A673 (cell line): ENCODE measurements at regions not wholly inside any gene's neighbourhood (a gene's known extent, or its start where the extent isn't known, plus 50 kb on each side); places are given as distances from the start of the nearest gene placed in this dataset.

ENCODE experiments used
- BruUV-seq: library from RNA; stranded (reverse); fragments of 400-500 nt; replicated peaks from 2 replicates; lab custom pipeline; 2021; lab: Mats Ljungman, UMichigan
- CTCF ChIA-PET: fragments of 300-600 bp; sonication (Branson Sonifier 250); formaldehyde crosslinking; loops from one replicate; lab custom pipeline; 2022; ENCODE audit warnings: antibody characterized with exemption; lab: Charles Lee
- POLR2A ChIA-PET: fragments of 300-600 bp; sonication (Branson Sonifier 250); formaldehyde crosslinking; loops from one replicate; lab custom pipeline; 2022; ENCODE audit warnings: antibody characterized with exemption; ENCODE audit not compliant: low non-redundant PET; lab: Charles Lee
- DNase-seq: peaks from one replicate; pipeline ENCODE4 v3.0.0-alpha.2; 2015; ENCODE audit warnings: low spot score
- H3K27ac ChIP-seq: fragments of 200-600 bp; sonication (generic); 2 replicates; pipeline ENCODE4 v1.5.1; 2016; ENCODE audit warnings: mixed run types, low read depth, mild to moderate bottlenecking, mixed read lengths, antibody characterized with exemption, low read length; ENCODE audit not compliant: poor library complexity, severe bottlenecking
- H3K27me3 ChIP-seq: fragments of 200-600 bp; sonication (generic); replicated peaks from 2 replicates; pipeline ENCODE4 v1.6.1; 2017; ENCODE audit warnings: mixed run types, low read depth, mild to moderate bottlenecking, mixed read lengths, antibody characterized with exemption, low read length; ENCODE audit not compliant: insufficient read depth, poor library complexity
- H3K36me3 ChIP-seq: fragments of 200-600 bp; sonication (generic); 2 replicates; pipeline ENCODE4 v1.6.1; 2016; ENCODE audit warnings: mixed run types, mild to moderate bottlenecking, mixed read lengths, antibody characterized with exemption, low read length; ENCODE audit not compliant: insufficient read depth, poor library complexity, severe bottlenecking
- H3K4me1 ChIP-seq: fragments of 200-600 bp; sonication (generic); 2 replicates; pipeline ENCODE4 v1.6.1; 2017; ENCODE audit warnings: mixed run types, mild to moderate bottlenecking, mixed read lengths, antibody characterized with exemption, low read length; ENCODE audit not compliant: insufficient read depth, poor library complexity, severe bottlenecking
- H3K4me3 ChIP-seq: fragments of 200-600 bp; sonication (generic); 2 replicates; pipeline ENCODE4 v1.5.1; 2016; ENCODE audit warnings: low read depth, mixed run types, mild to moderate bottlenecking, mixed read lengths, low read length; ENCODE audit not compliant: poor library complexity, severe bottlenecking
- H3K9me3 ChIP-seq: fragments of 200-600 bp; sonication (generic); 2 replicates; pipeline ENCODE4 v1.6.1; 2016; ENCODE audit warnings: mixed run types, low read depth, mild to moderate bottlenecking, mixed read lengths, antibody characterized with exemption, low read length; ENCODE audit not compliant: poor library complexity, severe bottlenecking
- EZH2 ChIP-seq: fragments of 200-600 bp; sonication (generic); IDR thresholded peaks from 2 replicates; pipeline ENCODE4 v1.6.1; 2017; ENCODE audit warnings: borderline replicate concordance, low read depth, mild to moderate bottlenecking, mixed read lengths, antibody characterized with exemption, low read length; ENCODE audit not compliant: poor library complexity, severe bottlenecking
- intact Hi-C: fragments of 100-400 bp; cut with micrococcal nuclease; formaldehyde crosslinking; loops from one replicate; pipeline ENCODE4 v1.10.0; 2022; ENCODE audit not compliant: unreplicated experiment
- TF ChIP-seq, protein P1 (sequence below): fragments of 300-800, 200-600 bp; sonication (generic); conservative IDR thresholded peaks from 2 replicates; pipeline ENCODE4 v1.5.1; 2017; ENCODE audit warnings: low read depth, mild to moderate bottlenecking, antibody characterized with exemption, low read length, moderate library complexity, mixed read lengths

DNA sequence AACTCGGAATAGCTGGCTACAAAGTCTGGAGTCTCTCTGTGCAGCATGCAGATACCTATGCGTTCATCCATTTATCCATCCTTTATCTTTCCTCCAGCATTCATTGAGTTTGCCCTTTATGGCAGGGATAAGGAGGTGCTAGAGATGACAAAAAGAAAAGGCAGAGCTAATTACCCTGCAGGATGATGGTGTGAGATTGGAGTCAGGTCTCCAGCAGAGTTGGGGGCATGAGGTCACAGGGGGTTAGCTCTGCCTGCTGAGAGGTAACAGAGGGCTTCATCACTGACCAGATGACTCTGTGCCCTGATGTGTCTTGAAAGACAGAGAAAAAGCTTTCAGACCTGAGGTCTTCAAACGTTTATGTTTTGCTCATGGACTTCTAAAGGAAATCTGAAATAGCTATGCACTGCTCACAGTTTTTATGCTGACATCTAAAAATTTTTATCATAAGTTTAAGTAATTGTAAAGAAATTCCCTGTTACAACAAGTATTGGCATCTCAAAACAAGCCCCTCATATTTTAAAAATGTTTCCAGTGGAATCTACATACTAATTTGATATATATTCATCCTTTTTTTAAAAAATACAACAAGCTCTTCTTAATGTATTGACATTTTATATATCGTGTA, 132.3 kb upstream of the ANKRD28 start:
- POLR2A ChIA-PET: interaction anchor here (0.5 to 0.7 kb wide), 2 partner anchors 117 to 420 kb away, joined by 3 read pairs; no protein-coding TSS in a partner anchor
- Histone ChIP-seq H3K36me3 (no peaks in the 10 kb centered on the region), H3K27me3 (no peaks in the 10 kb centered on the region), H3K4me3 (no peak overlapping the region), H3K4me1 (no peaks in the 10 kb centered on the region), H3K27ac (no peak overlapping the region), H3K9me3 (no peaks in the 10 kb centered on the region)
- CTCF ChIA-PET: no interaction called here
- BruUV-seq: no TSS peak
- DNase-seq: no peak
- intact Hi-C loops: no loop called here
- TF ChIP-seq, protein P1, sequence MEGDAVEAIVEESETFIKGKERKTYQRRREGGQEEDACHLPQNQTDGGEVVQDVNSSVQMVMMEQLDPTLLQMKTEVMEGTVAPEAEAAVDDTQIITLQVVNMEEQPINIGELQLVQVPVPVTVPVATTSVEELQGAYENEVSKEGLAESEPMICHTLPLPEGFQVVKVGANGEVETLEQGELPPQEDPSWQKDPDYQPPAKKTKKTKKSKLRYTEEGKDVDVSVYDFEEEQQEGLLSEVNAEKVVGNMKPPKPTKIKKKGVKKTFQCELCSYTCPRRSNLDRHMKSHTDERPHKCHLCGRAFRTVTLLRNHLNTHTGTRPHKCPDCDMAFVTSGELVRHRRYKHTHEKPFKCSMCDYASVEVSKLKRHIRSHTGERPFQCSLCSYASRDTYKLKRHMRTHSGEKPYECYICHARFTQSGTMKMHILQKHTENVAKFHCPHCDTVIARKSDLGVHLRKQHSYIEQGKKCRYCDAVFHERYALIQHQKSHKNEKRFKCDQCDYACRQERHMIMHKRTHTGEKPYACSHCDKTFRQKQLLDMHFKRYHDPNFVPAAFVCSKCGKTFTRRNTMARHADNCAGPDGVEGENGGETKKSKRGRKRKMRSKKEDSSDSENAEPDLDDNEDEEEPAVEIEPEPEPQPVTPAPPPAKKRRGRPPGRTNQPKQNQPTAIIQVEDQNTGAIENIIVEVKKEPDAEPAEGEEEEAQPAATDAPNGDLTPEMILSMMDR: no peak
- TF ChIP-seq EZH2: no peak

- POLR2A ChIA-PET: no interaction called here
- intact Hi-C loops: no loop called here
Observed at GRCh38 chr3:15932348-15933300, 134.8 kb upstream of the ANKRD28 start.

GRCh38 chr3:15933439-15934139, 135.8 kb upstream of the ANKRD28 start:
- no peaks in the 10 kb centered on the region for H3K36me3 ChIP-seq
- BruUV-seq: no TSS peak
- H3K27me3 ChIP-seq: no peaks in the 10 kb centered on the region
- no peak overlapping the region for H3K4me3 ChIP-seq
- POLR2A ChIA-PET: no interaction called here
- H3K9me3 ChIP-seq: no peaks in the 10 kb centered on the region
- CTCF ChIA-PET: no interaction called here
- H3K27ac ChIP-seq: no peak overlapping the region
- intact Hi-C loops: no loop called here
- H3K4me1 ChIP-seq: no peaks in the 10 kb centered on the region
- no peak for TF ChIP-seq EZH2
- TF ChIP-seq, protein P1: no peak
- DNase-seq: no peak

More at GRCh38 chr3:15932348-15933300, 134.8 kb upstream of the ANKRD28 start:
- CTCF ChIA-PET: no interaction called here
- Histone ChIP-seq H3K4me3 (no peak overlapping the region), H3K4me1 (no peaks in the 10 kb centered on the region), H3K9me3 (no peaks in the 10 kb centered on the region), H3K36me3 (no peaks in the 10 kb centered on the region), H3K27me3 (no peaks in the 10 kb centered on the region), H3K27ac (no peak overlapping the region)
- no TSS peak for BruUV-seq
- no peak for DNase-seq
- TF ChIP-seq EZH2: no peak
- TF ChIP-seq, protein P1: no peak
